Adrenal gland (tissue), 2 donors: ENCODE measurements at regions not wholly inside any gene's neighbourhood (a gene's known extent, or its start where the extent isn't known, plus 50 kb on each side); places are given as distances from the start of the nearest gene placed in this dataset.

Experiments
- small RNA-seq, 2 donors: library from RNA; depleted of rRNA; stranded (forward); fragments of <200 nt; gene quantifications; one replicate each; pipeline ENCODE3, GENCODE V24; 2016

Small RNA genes in the stretch of these regions (small RNA-seq; reads per million reads assigned to genes)
- gene AC137761.2 = 0 reads per million in 2 donors
- gene AC142086.2 = 0 reads per million in 2 donors
